Astrocyte (in vitro differentiated cells and primary cell): ENCODE measurements at regions not wholly inside any gene's neighbourhood (a gene's known extent, or its start where the extent isn't known, plus 50 kb on each side); places are given as distances from the start of the nearest gene placed in this dataset.

Source experiments
- DNase-seq: peaks from one replicate; pipeline ENCODE4 v3.0.0-alpha.2; 2010; ENCODE audit warnings: low read depth
- FAIRE-seq: peaks from 2 replicates; lab custom pipeline; 2011; peaks lifted over from hg19 to GRCh38; lab: Jason Lieb, UNC
- H2AFZ ChIP-seq: 2 replicates; pipeline ENCODE4 v1.6.0; 2012; ENCODE audit warnings: low read depth, low read length, inconsistent platforms
- H3K27ac ChIP-seq: 2 replicates; pipeline ENCODE4 v1.5.1; 2011; ENCODE audit warnings: low read depth, low read length, inconsistent platforms
- H3K27me3 ChIP-seq: 2 replicates; pipeline ENCODE4 v1.6.0; 2011; ENCODE audit warnings: low read length, inconsistent platforms; ENCODE audit not compliant: insufficient read depth
- H3K36me3 ChIP-seq: 2 replicates; pipeline ENCODE4 v1.5.1; 2011; ENCODE audit warnings: low read length, inconsistent platforms; ENCODE audit not compliant: insufficient read depth
- H3K4me1 ChIP-seq: 2 replicates; pipeline ENCODE4 v1.5.1; 2011; ENCODE audit warnings: low read length, inconsistent platforms; ENCODE audit not compliant: insufficient read depth
- H3K4me2 ChIP-seq: 2 replicates; pipeline ENCODE4 v1.6.0; 2012; ENCODE audit warnings: low read length, inconsistent platforms
- H3K4me3 ChIP-seq: 2 replicates; pipeline ENCODE4 v1.5.1; 2011; ENCODE audit warnings: low read depth, mild to moderate bottlenecking, low read length, inconsistent platforms; ENCODE audit not compliant: insufficient read depth
- H3K79me2 ChIP-seq: 2 replicates; pipeline ENCODE4 v1.6.0; 2012; ENCODE audit warnings: mild to moderate bottlenecking, low read length, inconsistent platforms; ENCODE audit not compliant: insufficient read depth
- H3K9ac ChIP-seq: 2 replicates; pipeline ENCODE4 v1.6.0; 2012; ENCODE audit warnings: mild to moderate bottlenecking, low read length, inconsistent platforms
- H3K9me3 ChIP-seq: 2 replicates; pipeline ENCODE4 v1.5.1; 2012; ENCODE audit warnings: low read depth, mild to moderate bottlenecking, low read length, inconsistent platforms; ENCODE audit not compliant: insufficient read depth
- H4K20me1 ChIP-seq: 2 replicates; pipeline ENCODE4 v1.6.0; 2012; ENCODE audit warnings: low read length, inconsistent platforms; ENCODE audit not compliant: insufficient read depth
- H3K27ac Mint-ChIP-seq: one replicate; pipeline ENCODE4 v1.8.0; 2021; ENCODE audit warnings: mild to moderate bottlenecking, mixed read lengths; ENCODE audit not compliant: unreplicated experiment
- H3K27me3 Mint-ChIP-seq: one replicate; pipeline ENCODE4 v1.8.0; 2021; ENCODE audit warnings: low read depth, mixed read lengths; ENCODE audit not compliant: unreplicated experiment
- H3K36me3 Mint-ChIP-seq: one replicate; pipeline ENCODE4 v1.8.0; 2021; ENCODE audit warnings: low read depth, mixed read lengths; ENCODE audit not compliant: unreplicated experiment
- H3K4me1 Mint-ChIP-seq: one replicate; pipeline ENCODE4 v1.8.0; 2021; ENCODE audit warnings: low read depth, mixed read lengths; ENCODE audit not compliant: unreplicated experiment
- H3K4me3 Mint-ChIP-seq: one replicate; pipeline ENCODE4 v1.8.0; 2021; ENCODE audit warnings: mild to moderate bottlenecking, moderate library complexity, mixed read lengths; ENCODE audit not compliant: unreplicated experiment
- H3K9me3 Mint-ChIP-seq: one replicate; pipeline ENCODE4 v1.8.0; 2021; ENCODE audit warnings: mild to moderate bottlenecking, mixed read lengths; ENCODE audit not compliant: unreplicated experiment
- CTCF ChIP-seq: IDR thresholded peaks from 2 replicates; pipeline ENCODE4 v1.5.1; 2011; ENCODE audit warnings: low read depth, mild to moderate bottlenecking, inconsistent platforms, low read length, moderate library complexity; ENCODE audit not compliant: insufficient read depth
- EZH2 ChIP-seq: IDR thresholded peaks from 2 replicates; pipeline ENCODE4 v1.6.1; 2012; ENCODE audit warnings: mild to moderate bottlenecking, low read length, inconsistent platforms; ENCODE audit not compliant: insufficient read depth

- Histone ChIP-seq H4K20me1 (no peaks in the 10 kb centered on the region), H3K9ac (no peak overlapping the region), H3K27me3 (no peaks in the 10 kb centered on the region), H3K9me3 (peaks cover 7% of the 10 kb centered on the region), H2AFZ (no peak overlapping the region), H3K36me3 (no peaks in the 10 kb centered on the region), H3K27ac (no peak overlapping the region), H3K4me3 (no peak overlapping the region), H3K79me2 (no peaks in the 10 kb centered on the region), H3K4me1 (no peaks in the 10 kb centered on the region), H3K4me2 (no peak overlapping the region)
- TF ChIP-seq CTCF: no peak
- no peak for TF ChIP-seq EZH2
- H3K27ac Mint-ChIP-seq: no peak overlapping the region
- H3K9me3 Mint-ChIP-seq: peaks cover 4% of the 10 kb centered on the region
- no peak for FAIRE-seq
- H3K4me1 Mint-ChIP-seq: no peaks in the 10 kb centered on the region
- no peak overlapping the region for H3K4me3 Mint-ChIP-seq
- H3K27me3 Mint-ChIP-seq: no peaks in the 10 kb centered on the region
- H3K36me3 Mint-ChIP-seq: no peaks in the 10 kb centered on the region
- no peak for DNase-seq
Measured at GRCh38 chr12:61023231-61023630, 1237.0 kb upstream of the USP15 start.

DNA sequence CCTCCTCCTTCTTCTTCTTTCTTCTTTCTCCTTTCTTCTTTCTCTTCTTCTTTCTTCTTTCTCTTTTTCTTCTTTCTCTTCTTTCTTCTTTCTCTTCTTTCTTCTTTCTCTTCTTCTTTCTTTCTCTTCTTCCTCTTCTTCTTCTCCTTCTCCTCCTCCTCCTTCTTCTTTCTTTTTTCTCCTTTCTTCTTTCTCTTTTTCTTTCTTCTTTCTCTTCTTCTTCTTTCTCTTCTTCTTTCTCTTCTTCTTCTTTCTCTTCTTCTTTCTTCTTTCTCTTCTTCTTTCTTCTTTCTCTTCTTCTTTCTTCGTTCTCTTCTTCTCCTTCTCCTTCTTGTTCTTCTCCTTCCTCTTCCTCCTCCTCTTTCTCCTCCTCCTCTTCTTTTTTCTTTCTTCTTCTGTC, 1230.7 kb upstream of the USP15 start:
- Histone ChIP-seq H3K9ac (no peak overlapping the region), H2AFZ (no peak overlapping the region), H3K4me1 (no peaks in the 10 kb centered on the region), H3K9me3 (no peaks in the 10 kb centered on the region), H3K27me3 (no peaks in the 10 kb centered on the region), H4K20me1 (no peaks in the 10 kb centered on the region), H3K27ac (no peak overlapping the region), H3K79me2 (no peaks in the 10 kb centered on the region), H3K4me2 (no peak overlapping the region), H3K4me3 (no peak overlapping the region), H3K36me3 (no peaks in the 10 kb centered on the region)
- no peak for FAIRE-seq
- H3K36me3 Mint-ChIP-seq: no peaks in the 10 kb centered on the region
- TF ChIP-seq CTCF: no peak
- no peak for TF ChIP-seq EZH2
- H3K27ac Mint-ChIP-seq: no peak overlapping the region
- H3K4me3 Mint-ChIP-seq: no peak overlapping the region
- no peaks in the 10 kb centered on the region for H3K27me3 Mint-ChIP-seq
- H3K4me1 Mint-ChIP-seq: no peaks in the 10 kb centered on the region
- no peak for DNase-seq
- peaks cover 4% of the 10 kb centered on the region for H3K9me3 Mint-ChIP-seq

DNA sequence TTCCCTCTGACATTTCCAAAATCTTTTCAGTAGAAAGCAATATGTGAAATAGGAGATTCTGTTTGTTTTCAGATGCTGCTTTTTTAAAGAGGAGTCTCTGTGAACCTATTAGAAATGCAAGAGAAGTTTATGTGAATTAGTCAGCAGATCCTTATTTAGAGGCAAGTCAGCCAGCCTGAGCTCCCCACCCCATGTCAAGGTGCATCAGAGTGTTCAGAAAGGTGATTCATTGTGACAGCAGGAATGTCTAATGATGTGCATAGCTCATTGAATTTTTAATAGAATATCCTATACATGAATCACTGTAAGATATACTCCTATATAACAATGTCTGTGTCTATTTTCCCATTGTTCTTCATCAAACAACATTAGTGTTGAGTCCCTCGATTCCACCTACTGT, 1222.4 kb upstream of the USP15 start:
- Mint-ChIP-seq H3K36me3 (no peaks in the 10 kb centered on the region), H3K9me3 (no peaks in the 10 kb centered on the region), H3K4me1 (peaks cover 3% of the 10 kb centered on the region), H3K4me3 (no peak overlapping the region), H3K27me3 (no peaks in the 10 kb centered on the region), H3K27ac (no peak overlapping the region)
- H4K20me1 ChIP-seq: no peaks in the 10 kb centered on the region
- H3K36me3 ChIP-seq: no peaks in the 10 kb centered on the region
- no peaks in the 10 kb centered on the region for H3K79me2 ChIP-seq
- H3K9me3 ChIP-seq: no peaks in the 10 kb centered on the region
- no peaks in the 10 kb centered on the region for H3K27me3 ChIP-seq
- H3K4me1 ChIP-seq: no peaks in the 10 kb centered on the region
- H3K4me2 ChIP-seq: no peak overlapping the region
- no peak overlapping the region for H3K4me3 ChIP-seq
- FAIRE-seq (no peak), DNase-seq (no peak)
- TF ChIP-seq CTCF (no peak), EZH2 (no peak)
- H2AFZ ChIP-seq: no peak overlapping the region
- H3K9ac ChIP-seq: no peak overlapping the region
- H3K27ac ChIP-seq: no peak overlapping the region
